Heart right ventricle (tissue), 16 donors: ENCODE measurements at regions not wholly inside any gene's neighbourhood (a gene's known extent, or its start where the extent isn't known, plus 50 kb on each side); places are given as distances from the start of the nearest gene placed in this dataset.

Experiments
- ATAC-seq, 8 donors: fragments of 200-7000 bp; cut with Tn5 transposase; one replicate each; pipeline ENCODE4 v1.9.1; 2020; ENCODE audit warnings: mild to moderate bottlenecking in 8 of 8, moderate library complexity in 8 of 8, moderate number of reproducible peaks in 1 of 8
- DNase-seq, 2 donors: peaks; one replicate each; pipeline ENCODE4 v3.0.0-alpha.2; 2020
- H3K27ac ChIP-seq, 10 donors: fragments of 200-600 bp; sonication (generic) in 2 of 10; one replicate each; pipeline versions ENCODE4 v1.5.0 to v1.8.0; 2020 to 2022; ENCODE audit warnings: mild to moderate bottlenecking in 3 of 10
- H3K27me3 ChIP-seq, 7 donors: fragments of 200-600 bp; one replicate each; pipeline ENCODE4 v1.8.0; 2021 to 2022; ENCODE audit warnings: mild to moderate bottlenecking in 2 of 7
- H3K36me3 ChIP-seq, 9 donors: fragments of 200-600 bp; sonication (generic) in 1 of 9; one replicate each; pipeline versions ENCODE4 v1.5.0 to v1.8.0; 2020 to 2022; ENCODE audit warnings: mild to moderate bottlenecking in 2 of 9
- H3K4me1 ChIP-seq, 9 donors: fragments of 200-600 bp; sonication (generic) in 1 of 9; one replicate each; pipeline versions ENCODE4 v1.5.0 to v1.8.0; 2020 to 2022; ENCODE audit warnings: mild to moderate bottlenecking in 4 of 9
- H3K4me3 ChIP-seq, 10 donors: fragments of 200-600 bp; sonication (generic) in 2 of 10; one replicate each; pipeline versions ENCODE4 v1.5.0 to v1.8.0; 2020 to 2022; ENCODE audit warnings: mild to moderate bottlenecking in 7 of 10, moderate library complexity in 2 of 10
- H3K9me3 ChIP-seq, 11 donors: fragments of 200-600 bp in 10 of 11; sonication (generic) in 2 of 11; one replicate each; pipeline versions ENCODE4 v1.5.0 to v1.8.0; 2013 to 2022; ENCODE audit warnings: mild to moderate bottlenecking in 2 of 11, control low read depth in 1 of 11, moderate library complexity in 1 of 11
- WGBS, 2 donors: extraction: QIAGEN DNeasy Blood & Tissue Kit; methylation state at CpG; one replicate each; pipeline ENCODE4 v1.1.7; 2013; ENCODE audit warnings: inconsistent platforms in 1 of 2; 5-methylcytosine and 5-hydroxymethylcytosine counted together
- intact Hi-C, 10 donors: fragments of 100-400 bp; cut with DNase I; formaldehyde crosslinking; loops; one replicate each; pipeline versions ENCODE4 v1.11.1 to v1.14.2; 2022
- TF ChIP-seq, protein P1 (sequence below), 9 donors: fragments of 200-600 bp; sonication (generic) in 2 of 9; IDR thresholded peaks; one replicate each; pipeline versions ENCODE4 v1.5.0 to v1.8.0; 2021 to 2022; ENCODE audit warnings: antibody characterized with exemption in 9 of 9, mild to moderate bottlenecking in 5 of 9, moderate library complexity in 1 of 9
- donor health status: Arrhythmogenic right ventricular cardiomyopathy.
- donor health status: ischemic (EF 13 %, LVEDD 7.1; RV severe dilation, severe dysfunction).
- donor health status: healthy with polysubstance abuse.
- donor health status: DM: no; HTN: yes; CAD: no.
- donor health status: DM: no; HTN: no; CAD: no.
- donor health status: ischemic (EF 25% LVEDD 6.9; RV normal size, moderate dysfunction).
- donor health status: ischemic (EF 25% LVEDD 5.7; RV mildly dilated, moderate dysfunction).
- donor health status: healthy.
- donor health status: DM: yes; HTN: yes; CAD: no.
- donor health status: Ischemic cardiomyopathy.
- donor health status: ischemic (EF 35%, LVEDD 5.7; RV mildly dilated, moderate dysfunction).
- donor health status: nonischemic (EF 11% LVEDD 7.7; RV severe dilation, severe dysfunction).
- donor health status: DM: yes; HTN: yes; CAD: no.
- donor health status: PGD.
- donor health status: ischemic (EF 29% LVEDD 5.4; RV normal size, mild dysfunction).
- donor health status: nonischemic (EF 23%, LVEDD 6.1; RV moderate dilation, normal function).

- ATAC-seq (peak in 1 of 8 donors; percentile 61), DNase-seq (no peak)
- intact Hi-C loops = no loop called here
- no peak overlapping the region for H3K4me3 ChIP-seq
- TF ChIP-seq, protein P1, sequence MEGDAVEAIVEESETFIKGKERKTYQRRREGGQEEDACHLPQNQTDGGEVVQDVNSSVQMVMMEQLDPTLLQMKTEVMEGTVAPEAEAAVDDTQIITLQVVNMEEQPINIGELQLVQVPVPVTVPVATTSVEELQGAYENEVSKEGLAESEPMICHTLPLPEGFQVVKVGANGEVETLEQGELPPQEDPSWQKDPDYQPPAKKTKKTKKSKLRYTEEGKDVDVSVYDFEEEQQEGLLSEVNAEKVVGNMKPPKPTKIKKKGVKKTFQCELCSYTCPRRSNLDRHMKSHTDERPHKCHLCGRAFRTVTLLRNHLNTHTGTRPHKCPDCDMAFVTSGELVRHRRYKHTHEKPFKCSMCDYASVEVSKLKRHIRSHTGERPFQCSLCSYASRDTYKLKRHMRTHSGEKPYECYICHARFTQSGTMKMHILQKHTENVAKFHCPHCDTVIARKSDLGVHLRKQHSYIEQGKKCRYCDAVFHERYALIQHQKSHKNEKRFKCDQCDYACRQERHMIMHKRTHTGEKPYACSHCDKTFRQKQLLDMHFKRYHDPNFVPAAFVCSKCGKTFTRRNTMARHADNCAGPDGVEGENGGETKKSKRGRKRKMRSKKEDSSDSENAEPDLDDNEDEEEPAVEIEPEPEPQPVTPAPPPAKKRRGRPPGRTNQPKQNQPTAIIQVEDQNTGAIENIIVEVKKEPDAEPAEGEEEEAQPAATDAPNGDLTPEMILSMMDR (IDR thresholded peaks at IDR 0.05) = no peak
- no peaks in the 10 kb centered on the region for H3K36me3 ChIP-seq
- H3K4me1 ChIP-seq = peaks cover 0 to 17% (median 0%) of the 10 kb centered on the region in 9 donors
- H3K27me3 ChIP-seq = no peaks in the 10 kb centered on the region
- 47 to 54% methylated on average over 1 of the region's 1 CpG for WGBS, 2 donors
- H3K27ac ChIP-seq = peak overlapping the region in 4 of 10 donors; percentile 18 to 67 (median 42)
- no peaks in the 10 kb centered on the region for H3K9me3 ChIP-seq
These were observed 191.1 kb upstream of the CCN2 start for GRCh38 chr6:132142308-132142707.

- DNase-seq (no peak), ATAC-seq (no peak)
- Histone ChIP-seq H3K9me3 (no peaks in the 10 kb centered on the region), H3K4me1 (peaks cover 0 to 13% (median 0%) of the 10 kb centered on the region in 9 donors), H3K4me3 (no peak overlapping the region), H3K27ac (no peak overlapping the region), H3K36me3 (no peaks in the 10 kb centered on the region), H3K27me3 (no peaks in the 10 kb centered on the region)
- TF ChIP-seq, protein P1 (IDR thresholded peaks at IDR 0.05) = no peak
- intact Hi-C loops = no loop called here
- WGBS, 2 donors = 95 to 96% methylated on average over 3 of the region's 3 CpGs
These were observed 189.0 kb upstream of the CCN2 start for GRCh38 chr6:132140189-132140588.

DNA sequence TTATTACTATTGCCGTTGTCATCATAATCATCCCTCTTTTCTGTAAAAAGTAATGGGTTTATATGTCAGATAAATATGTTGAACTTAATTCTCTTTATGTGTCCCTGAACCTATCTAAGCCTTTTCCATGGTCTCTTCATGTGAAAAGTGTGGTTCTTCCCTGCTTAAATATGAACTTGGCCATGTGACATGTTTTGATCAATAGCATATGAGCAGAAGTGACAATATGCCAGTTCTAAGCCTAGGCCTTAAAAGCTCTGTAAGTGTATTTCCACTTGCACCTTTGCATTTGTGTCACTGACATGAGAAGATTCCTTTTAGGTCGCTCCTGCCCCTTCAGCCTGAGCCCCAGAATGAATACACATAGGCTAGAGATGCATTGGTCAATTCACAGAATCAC lies 188.4 kb upstream of the CCN2 start:
- Histone ChIP-seq H3K4me3 (no peak overlapping the region), H3K36me3 (no peaks in the 10 kb centered on the region), H3K27ac (no peak overlapping the region), H3K9me3 (no peaks in the 10 kb centered on the region), H3K27me3 (no peaks in the 10 kb centered on the region), H3K4me1 (peaks cover 0 to 13% (median 0%) of the 10 kb centered on the region in 9 donors)
- no peak for DNase-seq
- TF ChIP-seq, protein P1 (IDR thresholded peaks at IDR 0.05) = no peak
- intact Hi-C loops = loop anchor here in 4 of 10 donors (10.0 kb wide), 2 partner anchors 125 to 185 kb away; partner anchors contain the start of gene CCN2 (in 3 of the 4)
- WGBS, 2 donors = 90 to 91% methylated on average over 2 of the region's 2 CpGs
- no peak for ATAC-seq

GRCh38 chr6:132136981-132137380 lies 185.8 kb upstream of the CCN2 start:
- ATAC-seq (no peak), DNase-seq (no peak)
- 65 to 79% methylated on average over 3 of the region's 3 CpGs for WGBS, 2 donors
- Histone ChIP-seq H3K27me3 (no peaks in the 10 kb centered on the region), H3K4me1 (peaks cover 0 to 26% (median 22%) of the 10 kb centered on the region in 9 donors), H3K27ac (no peak overlapping the region), H3K4me3 (no peak overlapping the region), H3K36me3 (no peaks in the 10 kb centered on the region), H3K9me3 (no peaks in the 10 kb centered on the region)
- intact Hi-C loops = loop anchor here in 4 of 10 donors (10.0 kb wide), 2 partner anchors 122 to 182 kb away; partner anchors contain the start of gene CCN2 (in 3 of the 4)
- TF ChIP-seq, protein P1 (IDR thresholded peaks at IDR 0.05) = no peak
